ENCODE measurements at regions not wholly inside any gene's neighbourhood (a gene's known extent, or its start where the extent isn't known, plus 50 kb on each side); places are given as distances from the start of the nearest gene placed in this dataset.

DNA sequence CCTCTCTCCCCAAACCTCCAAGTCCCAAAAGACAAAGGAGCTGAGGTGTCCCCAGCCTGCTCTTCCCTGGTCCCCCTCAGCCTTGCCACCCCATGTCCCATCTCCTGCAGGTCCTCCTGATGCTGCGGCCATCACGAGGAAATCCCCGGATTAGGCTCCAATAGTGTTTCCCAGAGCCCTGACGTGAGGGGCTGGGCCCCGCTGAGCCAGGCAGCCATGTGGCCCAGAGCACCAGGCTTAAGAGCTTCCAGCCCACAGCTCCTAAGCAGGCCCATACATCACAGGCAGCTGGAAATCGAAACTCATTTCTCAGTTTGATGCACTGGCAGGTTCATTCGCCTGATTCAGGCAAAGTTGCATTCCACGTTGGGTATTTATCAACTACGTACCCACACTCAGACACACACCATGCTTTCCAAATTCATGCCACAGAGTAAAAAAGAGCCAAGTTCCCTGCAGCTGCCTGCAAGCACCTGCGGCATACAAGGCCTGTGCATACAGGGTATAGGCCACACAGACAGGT lies 114.2 kb downstream of the CHST1 start:
- no peak for ATAC-seq
- peaks cover 6% of the 10 kb centered on the region for H3K27me3 ChIP-seq
- no peaks in the 10 kb centered on the region for H3K36me3 ChIP-seq
- H3K4me3 ChIP-seq, result no peak overlapping the region
- 76 to 86% methylated on average over 4 of the region's 10 CpGs for WGBS, 2 donors (ENCODE audit: low coverage in 1 of 2)
- no peak overlapping the region for H3K27ac ChIP-seq
- no peak for TF ChIP-seq POLR2A (IDR thresholded peaks at IDR 0.05)
- TF ChIP-seq, protein P1, sequence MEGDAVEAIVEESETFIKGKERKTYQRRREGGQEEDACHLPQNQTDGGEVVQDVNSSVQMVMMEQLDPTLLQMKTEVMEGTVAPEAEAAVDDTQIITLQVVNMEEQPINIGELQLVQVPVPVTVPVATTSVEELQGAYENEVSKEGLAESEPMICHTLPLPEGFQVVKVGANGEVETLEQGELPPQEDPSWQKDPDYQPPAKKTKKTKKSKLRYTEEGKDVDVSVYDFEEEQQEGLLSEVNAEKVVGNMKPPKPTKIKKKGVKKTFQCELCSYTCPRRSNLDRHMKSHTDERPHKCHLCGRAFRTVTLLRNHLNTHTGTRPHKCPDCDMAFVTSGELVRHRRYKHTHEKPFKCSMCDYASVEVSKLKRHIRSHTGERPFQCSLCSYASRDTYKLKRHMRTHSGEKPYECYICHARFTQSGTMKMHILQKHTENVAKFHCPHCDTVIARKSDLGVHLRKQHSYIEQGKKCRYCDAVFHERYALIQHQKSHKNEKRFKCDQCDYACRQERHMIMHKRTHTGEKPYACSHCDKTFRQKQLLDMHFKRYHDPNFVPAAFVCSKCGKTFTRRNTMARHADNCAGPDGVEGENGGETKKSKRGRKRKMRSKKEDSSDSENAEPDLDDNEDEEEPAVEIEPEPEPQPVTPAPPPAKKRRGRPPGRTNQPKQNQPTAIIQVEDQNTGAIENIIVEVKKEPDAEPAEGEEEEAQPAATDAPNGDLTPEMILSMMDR (IDR thresholded peaks at IDR 0.05), result no peak
- no peak for TF ChIP-seq EP300 (IDR thresholded peaks at IDR 0.05)
- no peak for TF ChIP-seq POLR2AphosphoS5 (IDR thresholded peaks at IDR 0.05)
- no peaks in the 10 kb centered on the region for H3K9me3 ChIP-seq
- peaks cover 0 to 19% (median 0%) of the 10 kb centered on the region in 3 donors for H3K4me1 ChIP-seq

DNA sequence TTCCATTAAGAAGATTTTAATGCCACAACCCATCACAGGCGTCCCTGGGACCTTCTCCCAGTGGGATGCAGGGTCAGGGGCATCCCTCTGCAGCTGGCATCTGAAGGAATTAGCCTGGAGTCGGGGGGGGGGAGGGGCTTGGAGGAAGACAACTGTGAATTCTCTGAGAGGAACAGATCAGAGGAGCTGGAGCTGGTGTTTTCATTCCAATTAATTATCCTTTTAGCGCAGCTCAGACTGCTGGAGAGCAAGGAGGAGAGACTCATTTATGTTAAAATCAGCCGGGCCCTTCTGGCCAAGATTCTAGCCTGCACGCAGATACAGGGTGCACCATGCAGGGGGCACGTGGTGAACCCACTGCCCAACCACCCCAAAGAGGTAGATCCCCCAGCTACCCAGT lies 116.2 kb downstream of the CHST1 start:
- H3K9me3 ChIP-seq, result no peaks in the 10 kb centered on the region
- WGBS, 2 donors (ENCODE audit: low coverage in 1 of 2), result 56% methylated on average over 3 of the region's 6 CpGs; no CpG with 5 or more reads in 1 of the 2 donors
- no peak for TF ChIP-seq EP300 (IDR thresholded peaks at IDR 0.05)
- TF ChIP-seq POLR2A (IDR thresholded peaks at IDR 0.05), result no peak
- TF ChIP-seq, protein P1 (IDR thresholded peaks at IDR 0.05), result no peak
- no peak for TF ChIP-seq POLR2AphosphoS5 (IDR thresholded peaks at IDR 0.05)
- peaks cover 0 to 6% (median 0%) of the 10 kb centered on the region in 3 donors for H3K4me1 ChIP-seq
- H3K27me3 ChIP-seq, result peaks cover 17% of the 10 kb centered on the region
- H3K36me3 ChIP-seq, result no peaks in the 10 kb centered on the region
- no peak overlapping the region for H3K27ac ChIP-seq
- no peak overlapping the region for H3K4me3 ChIP-seq
- ATAC-seq, result no peak

DNA sequence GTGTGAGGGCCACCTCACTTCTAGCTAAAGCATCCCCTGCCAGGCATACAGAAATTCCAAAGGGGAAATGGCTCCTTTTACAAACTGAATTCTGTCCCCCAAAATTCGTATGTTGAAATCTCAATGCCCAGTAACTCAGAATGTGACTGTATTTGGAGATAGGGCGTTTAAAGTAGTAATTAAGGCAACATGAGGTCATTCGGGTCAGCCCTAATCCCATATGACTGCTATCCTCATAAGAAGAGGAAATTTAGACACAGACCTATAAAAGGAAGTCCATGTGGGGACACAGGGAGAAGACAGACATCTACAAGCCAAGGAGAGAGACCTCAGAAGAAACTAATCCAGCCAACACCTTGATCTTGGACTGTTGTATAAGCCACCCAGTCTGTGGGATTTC lies 119.1 kb downstream of the CHST1 start:
- ATAC-seq, result no peak
- TF ChIP-seq POLR2AphosphoS5 (IDR thresholded peaks at IDR 0.05) (no peak), EP300 (IDR thresholded peaks at IDR 0.05) (no peak), POLR2A (IDR thresholded peaks at IDR 0.05) (no peak)
- TF ChIP-seq, protein P1 (IDR thresholded peaks at IDR 0.05), result no peak

DNA sequence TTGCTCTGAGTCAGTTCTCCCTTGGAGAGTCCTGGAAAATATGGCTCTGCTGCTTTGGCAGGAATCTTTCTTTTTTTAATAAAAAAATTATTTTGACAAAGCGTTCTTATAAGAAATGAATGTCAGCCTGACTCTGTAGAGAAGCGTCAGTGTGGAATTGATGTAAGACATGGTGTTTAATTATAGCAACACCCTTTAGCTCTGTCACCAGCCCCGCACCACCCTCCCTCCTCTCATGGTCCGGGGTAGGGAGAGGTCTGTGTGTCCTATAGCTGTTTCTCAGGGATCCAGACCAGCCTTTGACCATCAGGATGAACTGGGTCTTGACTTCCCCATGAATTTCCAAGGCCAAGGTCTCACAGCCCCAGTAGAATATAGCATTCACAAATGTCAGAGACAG lies 120.6 kb downstream of the CHST1 start:
- TF ChIP-seq, protein P1 (IDR thresholded peaks at IDR 0.05), result no peak
- TF ChIP-seq EP300 (IDR thresholded peaks at IDR 0.05) (no peak), POLR2A (IDR thresholded peaks at IDR 0.05) (no peak), POLR2AphosphoS5 (IDR thresholded peaks at IDR 0.05) (no peak)
- Histone ChIP-seq H3K4me1 (no peaks in the 10 kb centered on the region), H3K27me3 (peaks cover 50% of the 10 kb centered on the region), H3K9me3 (no peaks in the 10 kb centered on the region), H3K4me3 (no peak overlapping the region), H3K27ac (no peak overlapping the region), H3K36me3 (no peaks in the 10 kb centered on the region)
- no peak for ATAC-seq
- 47 to 65% methylated on average over 3 to 4 of the region's 4 CpGs for WGBS, 2 donors (ENCODE audit: low coverage in 1 of 2)

More for the DNA sequence above, 119.1 kb downstream of the CHST1 start:
- 40 to 58% methylated on average over 1 to 2 of the region's 3 CpGs for WGBS, 2 donors (ENCODE audit: low coverage in 1 of 2)
- Histone ChIP-seq H3K27me3 (peaks cover 43% of the 10 kb centered on the region), H3K27ac (no peak overlapping the region), H3K36me3 (no peaks in the 10 kb centered on the region), H3K9me3 (no peaks in the 10 kb centered on the region), H3K4me1 (no peaks in the 10 kb centered on the region), H3K4me3 (no peak overlapping the region)

DNA sequence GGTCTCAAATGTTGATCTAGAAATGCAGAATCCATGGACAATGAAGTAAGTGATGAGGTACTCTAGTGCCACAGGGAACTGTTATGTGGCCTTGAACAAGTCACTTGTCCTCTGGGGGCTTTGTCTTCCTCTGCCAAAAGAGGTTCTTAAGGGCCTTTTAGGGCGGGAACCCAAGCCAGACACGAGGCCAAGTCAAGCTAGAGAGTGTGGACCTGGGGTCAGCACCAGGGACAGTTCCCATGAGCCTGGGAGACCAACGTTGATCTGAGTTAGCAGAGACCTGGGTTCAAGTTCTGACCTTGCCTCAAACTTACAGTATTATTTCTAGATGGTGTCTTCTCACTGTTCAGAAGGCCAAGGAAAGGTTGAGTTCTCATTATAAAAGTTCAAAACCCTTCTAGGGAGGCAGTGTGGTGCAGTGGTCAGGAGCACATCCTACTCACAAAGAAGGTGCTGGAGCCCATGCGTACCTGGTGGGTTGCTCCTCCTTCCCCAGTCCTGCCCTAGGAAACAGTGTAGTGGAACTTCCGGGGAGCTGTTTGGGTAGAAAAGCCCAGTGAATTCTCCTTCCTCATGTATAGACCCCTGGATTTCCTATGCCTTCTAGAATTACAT lies 121.5 kb downstream of the CHST1 start:
- TF ChIP-seq POLR2AphosphoS5 (IDR thresholded peaks at IDR 0.05), result no peak
- TF ChIP-seq POLR2A (IDR thresholded peaks at IDR 0.05), result no peak
- TF ChIP-seq, protein P1 (IDR thresholded peaks at IDR 0.05), result no peak
- TF ChIP-seq EP300 (IDR thresholded peaks at IDR 0.05), result no peak
- Histone ChIP-seq H3K4me1 (no peaks in the 10 kb centered on the region), H3K9me3 (no peaks in the 10 kb centered on the region), H3K27ac (no peak overlapping the region), H3K27me3 (peaks cover 51% of the 10 kb centered on the region), H3K4me3 (no peak overlapping the region), H3K36me3 (no peaks in the 10 kb centered on the region)
- WGBS, 2 donors (ENCODE audit: low coverage in 1 of 2), result 50 to 62% methylated on average over 2 of the region's 5 CpGs
- no peak for ATAC-seq

Measured in gastroesophageal sphincter (tissue), 4 donors.